Ishikawa (cell line): ENCODE measurements at regions not wholly inside any gene's neighbourhood (a gene's known extent, or its start where the extent isn't known, plus 50 kb on each side); places are given as distances from the start of the nearest gene placed in this dataset.

Source experiments
- CEBPB ChIP-seq: IDR thresholded peaks from 2 replicates; pipeline ENCODE4 v1.6.1; 2012
- CREB1 ChIP-seq: IDR thresholded peaks from 2 replicates; pipeline ENCODE4 v1.6.1; 2012; ENCODE audit warnings: low read depth
- EGR1 ChIP-seq: IDR thresholded peaks from 2 replicates; pipeline ENCODE4 v1.6.1; 2012
- EP300 ChIP-seq: IDR thresholded peaks from 2 replicates; pipeline ENCODE4 v1.6.1; 2012; ENCODE audit warnings: borderline replicate concordance
- FOXM1 ChIP-seq: IDR thresholded peaks from 2 replicates; pipeline ENCODE4 v1.6.1; 2012; ENCODE audit warnings: low read depth, borderline replicate concordance
- MAX ChIP-seq: IDR thresholded peaks from 2 replicates; pipeline ENCODE4 v1.6.1; 2012
- NFIC ChIP-seq: IDR thresholded peaks from 2 replicates; pipeline ENCODE4 v1.6.1; 2012
- RAD21 ChIP-seq: IDR thresholded peaks from 2 replicates; pipeline ENCODE4 v1.6.1; 2012; ENCODE audit warnings: low read depth
- TAF1 ChIP-seq: IDR thresholded peaks from 2 replicates; pipeline ENCODE4 v1.6.1; 2012; ENCODE audit warnings: low read depth, mild to moderate bottlenecking
- TCF12 ChIP-seq: IDR thresholded peaks from 2 replicates; pipeline ENCODE4 v1.6.1; 2012; ENCODE audit warnings: low read depth
- TEAD4 ChIP-seq: IDR thresholded peaks from 2 replicates; pipeline ENCODE4 v1.6.1; 2012
- YY1 ChIP-seq: IDR thresholded peaks from 2 replicates; pipeline ENCODE4 v1.6.1; 2012; ENCODE audit warnings: low read depth
- ZBTB7A ChIP-seq: IDR thresholded peaks from 2 replicates; pipeline ENCODE4 v1.6.1; 2012; ENCODE audit warnings: low read depth
- TF ChIP-seq, protein P1 (sequence below): IDR thresholded peaks from 2 replicates; pipeline ENCODE4 v1.6.1; 2012; ENCODE audit warnings: low read depth, mild to moderate bottlenecking
- TF ChIP-seq, protein P2 (sequence below): IDR thresholded peaks from 2 replicates; pipeline ENCODE4 v1.6.1; 2012

DNA sequence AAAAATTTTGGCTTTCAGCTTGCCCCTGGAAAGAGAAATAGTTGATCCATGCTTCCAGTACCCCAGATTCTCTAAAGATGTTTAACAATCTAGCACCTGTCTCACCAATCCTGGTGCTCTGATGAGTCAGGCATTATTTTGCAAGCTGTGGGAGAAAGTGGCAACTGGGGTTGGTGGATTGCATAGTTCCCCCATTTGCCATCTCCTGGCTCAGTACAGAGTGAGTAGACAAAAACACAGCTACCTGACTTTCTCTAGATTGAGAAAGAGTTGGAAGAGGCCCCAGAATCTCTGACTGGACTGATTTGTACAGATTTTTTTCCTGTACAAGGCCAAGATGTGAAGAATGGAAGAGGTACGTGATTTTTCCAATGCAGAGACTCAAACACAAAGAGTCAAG, 75.1 kb upstream of the NEGR1 start:
- TF ChIP-seq TEAD4 (no peak), EP300 (no peak), MAX (no peak), YY1 (no peak), CREB1 (no peak), CEBPB (no peak), ZBTB7A (no peak), FOXM1 (no peak), TCF12 (no peak), RAD21 (no peak)
- TF ChIP-seq, protein P1, sequence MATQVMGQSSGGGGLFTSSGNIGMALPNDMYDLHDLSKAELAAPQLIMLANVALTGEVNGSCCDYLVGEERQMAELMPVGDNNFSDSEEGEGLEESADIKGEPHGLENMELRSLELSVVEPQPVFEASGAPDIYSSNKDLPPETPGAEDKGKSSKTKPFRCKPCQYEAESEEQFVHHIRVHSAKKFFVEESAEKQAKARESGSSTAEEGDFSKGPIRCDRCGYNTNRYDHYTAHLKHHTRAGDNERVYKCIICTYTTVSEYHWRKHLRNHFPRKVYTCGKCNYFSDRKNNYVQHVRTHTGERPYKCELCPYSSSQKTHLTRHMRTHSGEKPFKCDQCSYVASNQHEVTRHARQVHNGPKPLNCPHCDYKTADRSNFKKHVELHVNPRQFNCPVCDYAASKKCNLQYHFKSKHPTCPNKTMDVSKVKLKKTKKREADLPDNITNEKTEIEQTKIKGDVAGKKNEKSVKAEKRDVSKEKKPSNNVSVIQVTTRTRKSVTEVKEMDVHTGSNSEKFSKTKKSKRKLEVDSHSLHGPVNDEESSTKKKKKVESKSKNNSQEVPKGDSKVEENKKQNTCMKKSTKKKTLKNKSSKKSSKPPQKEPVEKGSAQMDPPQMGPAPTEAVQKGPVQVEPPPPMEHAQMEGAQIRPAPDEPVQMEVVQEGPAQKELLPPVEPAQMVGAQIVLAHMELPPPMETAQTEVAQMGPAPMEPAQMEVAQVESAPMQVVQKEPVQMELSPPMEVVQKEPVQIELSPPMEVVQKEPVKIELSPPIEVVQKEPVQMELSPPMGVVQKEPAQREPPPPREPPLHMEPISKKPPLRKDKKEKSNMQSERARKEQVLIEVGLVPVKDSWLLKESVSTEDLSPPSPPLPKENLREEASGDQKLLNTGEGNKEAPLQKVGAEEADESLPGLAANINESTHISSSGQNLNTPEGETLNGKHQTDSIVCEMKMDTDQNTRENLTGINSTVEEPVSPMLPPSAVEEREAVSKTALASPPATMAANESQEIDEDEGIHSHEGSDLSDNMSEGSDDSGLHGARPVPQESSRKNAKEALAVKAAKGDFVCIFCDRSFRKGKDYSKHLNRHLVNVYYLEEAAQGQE: no peak

- TF ChIP-seq TEAD4: no peak
- TF ChIP-seq EP300: no peak
- no peak for TF ChIP-seq NFIC
- no peak for TF ChIP-seq CREB1
- TF ChIP-seq FOXM1: no peak
- TF ChIP-seq YY1: no peak
- TF ChIP-seq, protein P2, sequence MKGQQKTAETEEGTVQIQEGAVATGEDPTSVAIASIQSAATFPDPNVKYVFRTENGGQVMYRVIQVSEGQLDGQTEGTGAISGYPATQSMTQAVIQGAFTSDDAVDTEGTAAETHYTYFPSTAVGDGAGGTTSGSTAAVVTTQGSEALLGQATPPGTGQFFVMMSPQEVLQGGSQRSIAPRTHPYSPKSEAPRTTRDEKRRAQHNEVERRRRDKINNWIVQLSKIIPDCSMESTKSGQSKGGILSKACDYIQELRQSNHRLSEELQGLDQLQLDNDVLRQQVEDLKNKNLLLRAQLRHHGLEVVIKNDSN: no peak
- no peak for TF ChIP-seq CEBPB
- TF ChIP-seq RAD21: no peak
- no peak for TF ChIP-seq ZBTB7A
- no peak for TF ChIP-seq MAX
- no peak for TF ChIP-seq TAF1
- TF ChIP-seq TCF12: no peak
- no peak for TF ChIP-seq EGR1
- TF ChIP-seq, protein P1: no peak
Measured at GRCh38 chr1:72355899-72356298, 73.6 kb upstream of the NEGR1 start.

DNA sequence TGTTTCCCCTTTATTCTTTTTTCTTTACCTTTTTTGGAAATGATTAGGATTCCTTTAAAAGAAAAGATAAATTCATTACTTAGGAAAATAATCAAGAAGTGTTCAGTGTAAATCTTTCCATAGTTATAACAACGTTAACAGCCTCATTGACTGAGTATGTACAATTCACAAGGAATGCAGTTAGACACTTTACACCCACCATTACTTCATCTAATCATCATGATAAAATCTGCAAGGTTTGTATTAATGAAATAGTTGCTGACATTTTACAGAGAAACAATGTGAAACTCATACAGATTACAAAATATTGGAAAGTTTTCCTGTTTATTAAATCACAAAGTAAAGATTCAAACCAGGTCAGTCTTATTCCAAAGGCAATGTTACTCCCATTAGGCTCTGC, 59.3 kb upstream of the NEGR1 start:
- TF ChIP-seq EGR1 (no peak), ZBTB7A (no peak), NFIC (no peak), TCF12 (no peak), RAD21 (no peak), MAX (no peak), EP300 (no peak), FOXM1 (no peak), TEAD4 (no peak), TAF1 (no peak), CREB1 (no peak), CEBPB (no peak), YY1 (no peak)
- TF ChIP-seq, protein P2: no peak
- TF ChIP-seq, protein P1: no peak

- TF ChIP-seq FOXM1 (no peak), NFIC (no peak), MAX (no peak), CEBPB (no peak), TEAD4 (no peak), EGR1 (no peak), TCF12 (no peak), RAD21 (no peak), CREB1 (no peak), YY1 (no peak), ZBTB7A (no peak), EP300 (no peak)
- TF ChIP-seq, protein P1: no peak
- TF ChIP-seq, protein P2: no peak
Measured at GRCh38 chr1:72336776-72337175, 54.4 kb upstream of the NEGR1 start.
